ENCODE measurements at regions not wholly inside any gene's neighbourhood (a gene's known extent, or its start where the extent isn't known, plus 50 kb on each side); places are given as distances from the start of the nearest gene placed in this dataset.
"Not testable (repeated sequence)": the region's sequence is repeated elsewhere in the genome, so short reads cannot be mapped to it uniquely, and the experiment has no call there.

DNA sequence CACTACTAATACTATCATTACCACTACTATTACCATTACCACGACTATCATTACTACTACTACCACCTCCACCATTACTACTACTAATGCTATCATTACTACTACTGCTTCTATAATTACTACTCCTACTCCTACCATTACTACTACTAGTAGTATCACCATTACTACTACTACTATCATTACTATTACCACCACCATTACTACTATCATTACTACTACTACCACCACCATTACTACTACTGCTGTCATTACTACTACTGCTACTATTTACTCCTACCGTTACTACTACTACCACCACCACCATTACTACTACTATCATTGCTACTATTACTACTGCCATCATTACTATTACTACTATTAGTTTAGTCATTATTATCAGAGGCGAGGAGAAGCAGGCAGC lies 140.9 kb upstream of the KCNJ15 start:
- Histone ChIP-seq H3K27ac (no peak overlapping the region), H3K4me1 (ENCODE audit: low read depth, poor library complexity, severe bottlenecking) (no peaks in the 10 kb centered on the region), H3K27me3 (ENCODE audit: insufficient read depth, low read depth) (no peaks in the 10 kb centered on the region), H2AFZ (ENCODE audit: low read depth) (no peak overlapping the region), H3K79me2 (ENCODE audit: insufficient read depth, low read depth) (no peaks in the 10 kb centered on the region), H3K4me3 (IDR thresholded peaks at IDR 0.05; ENCODE audit: insufficient read depth, low read depth, low read length) (no peak overlapping the region), H3K4me2 (no peak overlapping the region), H4K20me1 (ENCODE audit: insufficient read depth) (no peaks in the 10 kb centered on the region), H3K9ac (no peak overlapping the region), H3K36me3 (ENCODE audit: insufficient read depth) (no peaks in the 10 kb centered on the region)
- TF ChIP-seq CTCF (conservative IDR thresholded peaks at IDR 0.05; ENCODE audit: low read depth, low read length), result no peak

DNA sequence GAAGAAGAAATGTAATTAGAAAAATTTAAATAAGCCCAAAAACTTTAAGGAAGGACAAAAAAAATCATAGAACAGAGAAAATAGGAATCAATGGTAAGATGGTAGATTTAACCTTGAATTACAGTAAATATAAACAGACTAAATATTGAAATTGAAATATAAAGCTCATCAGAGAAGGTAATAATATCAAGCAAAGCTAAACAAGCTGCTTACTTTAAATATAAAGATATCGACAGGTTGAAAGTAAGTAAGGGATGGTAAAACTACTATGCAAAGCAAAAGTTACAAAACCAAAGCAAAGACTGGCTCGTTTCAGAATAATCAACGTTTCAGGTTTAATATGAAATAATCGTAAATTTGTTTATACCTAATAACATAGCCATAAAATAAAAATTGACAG lies 137.0 kb upstream of the KCNJ15 start:
- Histone ChIP-seq H3K79me2 (ENCODE audit: insufficient read depth, low read depth) (no peaks in the 10 kb centered on the region), H3K9ac (no peak overlapping the region), H3K4me3 (IDR thresholded peaks at IDR 0.05; ENCODE audit: insufficient read depth, low read depth, low read length) (no peak overlapping the region), H3K27ac (no peak overlapping the region), H2AFZ (ENCODE audit: low read depth) (no peak overlapping the region), H3K4me1 (ENCODE audit: low read depth, poor library complexity, severe bottlenecking) (no peaks in the 10 kb centered on the region), H3K27me3 (ENCODE audit: insufficient read depth, low read depth) (no peaks in the 10 kb centered on the region), H3K36me3 (ENCODE audit: insufficient read depth) (no peaks in the 10 kb centered on the region), H4K20me1 (ENCODE audit: insufficient read depth) (no peaks in the 10 kb centered on the region), H3K4me2 (no peak overlapping the region)
- TF ChIP-seq CTCF (conservative IDR thresholded peaks at IDR 0.05; ENCODE audit: low read depth, low read length), result no peak

DNA sequence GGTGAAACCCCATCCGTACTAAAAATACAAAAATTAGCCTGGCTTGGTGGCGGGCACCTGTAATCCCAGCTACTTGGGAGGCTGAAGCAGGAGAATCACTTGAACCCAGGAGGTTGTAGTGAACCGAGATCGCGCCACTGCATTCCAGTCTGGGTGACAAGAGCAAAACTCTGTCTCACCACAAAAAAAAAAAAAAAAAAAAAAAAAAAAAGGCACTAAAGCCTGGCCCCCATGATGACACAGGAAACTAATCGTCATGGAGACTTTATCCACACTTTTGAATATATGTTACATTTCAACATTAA lies 136.2 kb upstream of the KCNJ15 start:
- not testable (repeated sequence) for H3K9ac ChIP-seq; H2AFZ ChIP-seq (ENCODE audit: low read depth); H3K4me2 ChIP-seq; H4K20me1 ChIP-seq (ENCODE audit: insufficient read depth); H3K4me1 ChIP-seq (ENCODE audit: low read depth, poor library complexity, severe bottlenecking); H3K27ac ChIP-seq; H3K79me2 ChIP-seq (ENCODE audit: insufficient read depth, low read depth); H3K27me3 ChIP-seq (ENCODE audit: insufficient read depth, low read depth); H3K36me3 ChIP-seq (ENCODE audit: insufficient read depth); H3K4me3 ChIP-seq (IDR thresholded peaks at IDR 0.05; ENCODE audit: insufficient read depth, low read depth, low read length)

GRCh38 chr21:38120984-38121855 lies 135.6 kb upstream of the KCNJ15 start:
- no peaks in the 10 kb centered on the region for H3K36me3 ChIP-seq (ENCODE audit: insufficient read depth)
- no peaks in the 10 kb centered on the region for H3K79me2 ChIP-seq (ENCODE audit: insufficient read depth, low read depth)
- no peak overlapping the region for H2AFZ ChIP-seq (ENCODE audit: low read depth)
- H4K20me1 ChIP-seq (ENCODE audit: insufficient read depth), result no peaks in the 10 kb centered on the region
- H3K4me3 ChIP-seq (IDR thresholded peaks at IDR 0.05; ENCODE audit: insufficient read depth, low read depth, low read length), result no peak overlapping the region
- no peak for TF ChIP-seq CTCF (conservative IDR thresholded peaks at IDR 0.05; ENCODE audit: low read depth, low read length)
- H3K4me2 ChIP-seq, result no peak overlapping the region
- H3K4me1 ChIP-seq (ENCODE audit: low read depth, poor library complexity, severe bottlenecking), result no peaks in the 10 kb centered on the region
- no peaks in the 10 kb centered on the region for H3K27me3 ChIP-seq (ENCODE audit: insufficient read depth, low read depth)
- no peak overlapping the region for H3K27ac ChIP-seq
- no peak overlapping the region for H3K9ac ChIP-seq

GRCh38 chr21:38121888-38122720 lies 134.7 kb upstream of the KCNJ15 start:
- H3K4me2 ChIP-seq, result no peak overlapping the region
- no peak overlapping the region for H2AFZ ChIP-seq (ENCODE audit: low read depth)
- no peaks in the 10 kb centered on the region for H4K20me1 ChIP-seq (ENCODE audit: insufficient read depth)
- H3K79me2 ChIP-seq (ENCODE audit: insufficient read depth, low read depth), result no peaks in the 10 kb centered on the region
- H3K4me1 ChIP-seq (ENCODE audit: low read depth, poor library complexity, severe bottlenecking), result no peaks in the 10 kb centered on the region
- H3K27me3 ChIP-seq (ENCODE audit: insufficient read depth, low read depth), result no peaks in the 10 kb centered on the region
- no peak for TF ChIP-seq CTCF (conservative IDR thresholded peaks at IDR 0.05; ENCODE audit: low read depth, low read length)
- H3K27ac ChIP-seq, result no peak overlapping the region
- H3K9ac ChIP-seq, result no peak overlapping the region
- H3K36me3 ChIP-seq (ENCODE audit: insufficient read depth), result no peaks in the 10 kb centered on the region
- H3K4me3 ChIP-seq (IDR thresholded peaks at IDR 0.05; ENCODE audit: insufficient read depth, low read depth, low read length), result no peak overlapping the region

All from KMS-11 (cell line).